Kidney (tissue), 13 donors: ENCODE measurements at regions not wholly inside any gene's neighbourhood (a gene's known extent, or its start where the extent isn't known, plus 50 kb on each side); places are given as distances from the start of the nearest gene placed in this dataset.

Source experiments
- DNase-seq, 5 donors: peaks; one replicate each; pipeline ENCODE4 v3.0.0-alpha.2; 2013 to 2020
- FAIRE-seq: peaks from 2 replicates; lab custom pipeline; 2012; peaks lifted over from hg19 to GRCh38; lab: Jason Lieb, UNC
- H3K27ac ChIP-seq, 2 donors: one replicate each; pipeline ENCODE4 v1.7.0; 2013; ENCODE audit warnings: low read depth in 2 of 2, low read length in 2 of 2, inconsistent platforms in 1 of 2
- H3K27me3 ChIP-seq: one replicate; pipeline ENCODE4 v1.7.1; 2013; ENCODE audit warnings: low read length, inconsistent platforms; ENCODE audit not compliant: control insufficient read depth, insufficient read depth
- H3K36me3 ChIP-seq, 3 donors: one replicate each; pipeline versions ENCODE4 v1.7.0 to v1.7.1; 2013; ENCODE audit warnings: low read length in 3 of 3, control low read depth in 1 of 3, inconsistent platforms in 1 of 3; ENCODE audit not compliant: insufficient read depth in 3 of 3, control insufficient read depth in 2 of 3
- H3K4me1 ChIP-seq, 3 donors: one replicate each; pipeline versions ENCODE4 v1.7.0 to v1.7.1; 2013; ENCODE audit warnings: low read length in 3 of 3, inconsistent platforms in 1 of 3, low read depth in 1 of 3; ENCODE audit not compliant: control insufficient read depth in 2 of 3, insufficient read depth in 2 of 3
- H3K4me3 ChIP-seq, 3 donors: one replicate each; pipeline versions ENCODE4 v1.7.0 to v1.8.1; 2013; ENCODE audit warnings: low read length in 3 of 3, control low read depth in 1 of 3, inconsistent platforms in 1 of 3
- H3K9ac ChIP-seq, 3 donors: one replicate each; pipeline versions ENCODE4 v1.7.0 to v1.7.1; 2013; ENCODE audit warnings: low read length in 3 of 3, control low read depth in 1 of 3, inconsistent platforms in 1 of 3
- H3K9me3 ChIP-seq, 3 donors: one replicate each; pipeline versions ENCODE4 v1.7.0 to v1.7.1; 2013; ENCODE audit warnings: low read length in 3 of 3, control low read depth in 1 of 3, inconsistent platforms in 1 of 3; ENCODE audit not compliant: control insufficient read depth in 2 of 3, insufficient read depth in 1 of 3
- CTCF ChIP-seq: IDR thresholded peaks from 3 replicates; pipeline ENCODE4 v1.5.1; 2012; ENCODE audit warnings: mild to moderate bottlenecking, moderate library complexity, borderline replicate concordance; ENCODE audit not compliant: insufficient read depth; ENCODE audit errors: extremely low read depth
- intact Hi-C: fragments of 100-400 bp; cut with DNase I; formaldehyde crosslinking; loops from one replicate; pipeline ENCODE4 v1.11.1; 2022
- donor health status: control.
- donor health status: control.
- donor health status: control.
- donor health status: control.
- donor health status: control.
- donor health status: DM: yes; HTN: yes; CAD: no.
- donor health status: Normal renal cell carcinoma (clear cell type).

DNA sequence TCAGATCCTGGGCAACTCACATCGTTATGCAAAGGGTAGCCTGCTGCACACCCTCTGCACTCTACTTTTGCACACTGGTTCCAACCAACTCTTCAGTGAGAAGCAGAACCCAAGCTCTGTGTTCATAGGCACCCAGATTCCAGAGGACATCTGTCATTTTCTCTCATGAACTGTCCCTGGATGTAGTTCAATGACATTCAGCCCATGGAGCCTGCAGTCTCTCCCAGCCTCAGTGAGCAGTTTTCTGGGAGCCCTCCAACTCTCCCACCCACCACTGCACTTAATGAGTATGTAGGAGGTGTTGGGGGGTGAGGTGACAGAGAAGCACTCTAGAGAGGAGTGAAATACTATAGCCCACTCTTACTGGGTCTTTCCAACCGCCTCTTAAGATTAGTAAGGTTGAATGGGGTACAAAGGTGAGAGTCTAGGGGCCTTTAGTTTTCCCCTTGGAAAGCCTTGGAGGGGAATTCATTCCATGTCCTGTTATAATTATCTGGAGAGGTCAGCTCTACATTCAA is 58.1 kb upstream of the APOBEC4 start:
- intact Hi-C loops = no loop called here
- no peak overlapping the region for H3K27ac ChIP-seq
- DNase-seq (peak in 1 of 5 donors; percentile 18), FAIRE-seq (no peak)
- no peaks in the 10 kb centered on the region for H3K27me3 ChIP-seq
- H3K9me3 ChIP-seq = no peaks in the 10 kb centered on the region
- TF ChIP-seq CTCF = no peak
- H3K9ac ChIP-seq = no peak overlapping the region
- no peaks in the 10 kb centered on the region for H3K36me3 ChIP-seq
- H3K4me1 ChIP-seq = no peaks in the 10 kb centered on the region
- H3K4me3 ChIP-seq = no peak overlapping the region

GRCh38 chr1:183710734-183711133 is 57.6 kb upstream of the APOBEC4 start:
- Histone ChIP-seq H3K27me3 (no peaks in the 10 kb centered on the region), H3K36me3 (no peaks in the 10 kb centered on the region), H3K4me3 (no peak overlapping the region), H3K4me1 (no peaks in the 10 kb centered on the region), H3K9me3 (no peaks in the 10 kb centered on the region), H3K27ac (no peak overlapping the region), H3K9ac (no peak overlapping the region)
- TF ChIP-seq CTCF = no peak
- FAIRE-seq = no peak
- intact Hi-C loops = no loop called here
- DNase-seq = no peak

GRCh38 chr1:183710333-183710732 is 57.2 kb upstream of the APOBEC4 start:
- no peak overlapping the region for H3K4me3 ChIP-seq
- no peaks in the 10 kb centered on the region for H3K36me3 ChIP-seq
- H3K9ac ChIP-seq = no peak overlapping the region
- H3K27me3 ChIP-seq = no peaks in the 10 kb centered on the region
- TF ChIP-seq CTCF = no peak
- FAIRE-seq (no peak), DNase-seq (no peak)
- H3K27ac ChIP-seq = no peak overlapping the region
- intact Hi-C loops = no loop called here
- no peaks in the 10 kb centered on the region for H3K9me3 ChIP-seq
- no peaks in the 10 kb centered on the region for H3K4me1 ChIP-seq

DNA sequence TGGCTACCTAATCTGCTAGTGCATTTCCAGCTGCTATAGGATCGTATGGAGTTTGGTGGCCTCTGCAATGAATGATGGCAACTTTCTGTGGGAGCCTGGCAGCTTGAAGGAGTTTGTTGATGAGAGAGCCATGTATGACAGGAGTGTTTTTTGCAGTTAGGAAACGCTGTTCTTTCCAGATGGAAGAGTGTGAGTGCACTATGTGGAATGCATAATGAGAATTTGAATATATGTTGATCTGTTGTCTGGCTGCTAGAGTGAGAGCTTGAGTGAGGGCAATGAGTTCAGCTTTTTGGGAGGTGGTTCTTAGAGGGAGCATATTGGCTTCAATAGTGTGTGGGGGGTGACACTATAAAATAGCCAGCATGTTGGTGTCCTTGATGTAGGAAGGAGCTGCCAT is 51.0 kb upstream of the APOBEC4 start:
- H3K27me3 ChIP-seq = no peaks in the 10 kb centered on the region

More for the DNA sequence above, 51.0 kb upstream of the APOBEC4 start:
- intact Hi-C loops = no loop called here
- no peaks in the 10 kb centered on the region for H3K4me1 ChIP-seq
- H3K27ac ChIP-seq = no peak overlapping the region
- no peak overlapping the region for H3K9ac ChIP-seq
- DNase-seq (no peak), FAIRE-seq (no peak)
- no peak for TF ChIP-seq CTCF
- no peaks in the 10 kb centered on the region for H3K9me3 ChIP-seq
- H3K36me3 ChIP-seq = no peaks in the 10 kb centered on the region
- H3K4me3 ChIP-seq = no peak overlapping the region
